ENCODE measurements at regions not wholly inside any gene's neighbourhood (a gene's known extent, or its start where the extent isn't known, plus 50 kb on each side); places are given as distances from the start of the nearest gene placed in this dataset.

DNA sequence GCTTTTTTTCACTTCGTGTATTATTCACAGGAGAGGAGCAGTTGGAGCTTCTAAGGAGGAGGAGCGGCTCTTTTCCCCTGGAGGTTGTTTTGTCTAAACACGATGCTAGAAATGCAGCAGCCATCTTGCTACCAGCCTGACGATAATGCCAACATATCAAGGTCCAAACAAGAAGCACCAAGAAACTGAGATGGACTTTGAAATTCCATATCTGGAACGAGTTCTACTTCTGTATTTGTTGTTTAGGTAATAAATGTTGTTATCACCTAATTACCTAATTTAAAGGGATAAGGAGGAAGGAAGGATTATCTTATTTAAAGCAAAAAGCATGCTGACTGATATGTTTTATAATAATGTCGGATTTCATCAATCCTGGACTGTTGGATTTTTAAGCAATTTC, 174.4 kb upstream of the TMPO start:
- TF ChIP-seq, protein P1, sequence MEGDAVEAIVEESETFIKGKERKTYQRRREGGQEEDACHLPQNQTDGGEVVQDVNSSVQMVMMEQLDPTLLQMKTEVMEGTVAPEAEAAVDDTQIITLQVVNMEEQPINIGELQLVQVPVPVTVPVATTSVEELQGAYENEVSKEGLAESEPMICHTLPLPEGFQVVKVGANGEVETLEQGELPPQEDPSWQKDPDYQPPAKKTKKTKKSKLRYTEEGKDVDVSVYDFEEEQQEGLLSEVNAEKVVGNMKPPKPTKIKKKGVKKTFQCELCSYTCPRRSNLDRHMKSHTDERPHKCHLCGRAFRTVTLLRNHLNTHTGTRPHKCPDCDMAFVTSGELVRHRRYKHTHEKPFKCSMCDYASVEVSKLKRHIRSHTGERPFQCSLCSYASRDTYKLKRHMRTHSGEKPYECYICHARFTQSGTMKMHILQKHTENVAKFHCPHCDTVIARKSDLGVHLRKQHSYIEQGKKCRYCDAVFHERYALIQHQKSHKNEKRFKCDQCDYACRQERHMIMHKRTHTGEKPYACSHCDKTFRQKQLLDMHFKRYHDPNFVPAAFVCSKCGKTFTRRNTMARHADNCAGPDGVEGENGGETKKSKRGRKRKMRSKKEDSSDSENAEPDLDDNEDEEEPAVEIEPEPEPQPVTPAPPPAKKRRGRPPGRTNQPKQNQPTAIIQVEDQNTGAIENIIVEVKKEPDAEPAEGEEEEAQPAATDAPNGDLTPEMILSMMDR (IDR thresholded peaks at IDR 0.05; ENCODE audit: insufficient read depth, low read length, poor library complexity, severe bottlenecking), result no peak
- no peak for TF ChIP-seq EZH2phosphoT487 (conservative IDR thresholded peaks at IDR 0.05; ENCODE audit: low read length)
